Mesendoderm (in vitro differentiated cells): ENCODE measurements at regions not wholly inside any gene's neighbourhood (a gene's known extent, or its start where the extent isn't known, plus 50 kb on each side); places are given as distances from the start of the nearest gene placed in this dataset.

Experiments used
- DNase-seq: peaks from one replicate; pipeline ENCODE4 v3.0.0; 2013
- H2AK5ac ChIP-seq: 2 replicates; pipeline ENCODE4 v1.6.1; 2013; ENCODE audit warnings: low read length, inconsistent platforms
- H2BK120ac ChIP-seq: 2 replicates; pipeline ENCODE4 v1.6.1; 2013; ENCODE audit warnings: low read depth, mild to moderate bottlenecking, low read length, moderate library complexity, mixed read lengths
- H2BK15ac ChIP-seq: replicated peaks from 2 replicates; pipeline ENCODE4 v1.6.1; 2013; ENCODE audit warnings: low read depth, mild to moderate bottlenecking, moderate library complexity
- H2BK5ac ChIP-seq: 2 replicates; pipeline ENCODE4 v1.6.1; 2013; ENCODE audit warnings: low read length, inconsistent platforms
- H3K18ac ChIP-seq: 2 replicates; pipeline ENCODE4 v1.6.1; 2013; ENCODE audit warnings: mild to moderate bottlenecking, low read length, mixed read lengths
- H3K23ac ChIP-seq: one replicate; pipeline ENCODE4 v1.6.1; 2013; ENCODE audit warnings: low read length
- H3K27ac ChIP-seq: 2 replicates; pipeline ENCODE4 v1.5.1; 2013; ENCODE audit warnings: low read depth, mild to moderate bottlenecking, inconsistent platforms, low read length, moderate library complexity
- H3K27me3 ChIP-seq: 2 replicates; pipeline ENCODE4 v1.6.1; 2013; ENCODE audit warnings: low read length, control low read depth, mild to moderate bottlenecking, inconsistent platforms; ENCODE audit not compliant: insufficient read depth, poor library complexity
- H3K36me3 ChIP-seq: 2 replicates; pipeline ENCODE4 v1.6.1; 2013; ENCODE audit warnings: low read length, inconsistent platforms; ENCODE audit not compliant: control insufficient read depth, insufficient read depth
- H3K4ac ChIP-seq: one replicate; pipeline ENCODE4 v1.6.1; 2013; ENCODE audit warnings: low read depth, mild to moderate bottlenecking, low read length, moderate library complexity
- H3K4me1 ChIP-seq: 2 replicates; pipeline ENCODE4 v1.6.1; 2013; ENCODE audit warnings: low read depth, low read length, inconsistent platforms; ENCODE audit not compliant: control insufficient read depth
- H3K4me2 ChIP-seq: 2 replicates; pipeline ENCODE4 v1.6.1; 2013; ENCODE audit warnings: low read length
- H3K4me3 ChIP-seq: 2 replicates; pipeline ENCODE4 v1.5.1; 2013; ENCODE audit warnings: mild to moderate bottlenecking, low read length
- H3K56ac ChIP-seq: one replicate; pipeline ENCODE4 v1.6.1; 2013; ENCODE audit warnings: low read length
- H3K79me1 ChIP-seq: 2 replicates; pipeline ENCODE4 v1.6.1; 2013; ENCODE audit warnings: low read length, inconsistent platforms
- H3K79me2 ChIP-seq: 2 replicates; pipeline ENCODE4 v1.6.1; 2013; ENCODE audit warnings: mild to moderate bottlenecking, low read length; ENCODE audit not compliant: control insufficient read depth, insufficient read depth
- H3K9ac ChIP-seq: 2 replicates; pipeline ENCODE4 v1.6.1; 2013; ENCODE audit warnings: low read length, inconsistent platforms
- H4K5ac ChIP-seq: one replicate; pipeline ENCODE4 v1.6.1; 2013; ENCODE audit warnings: low read length
- H4K8ac ChIP-seq: one replicate; pipeline ENCODE4 v1.6.1; 2013; ENCODE audit warnings: low read depth, mild to moderate bottlenecking, control low read depth, low read length, moderate library complexity
- WGBS: extraction: QIAGEN DNeasy Blood & Tissue Kit; methylation state at CpG from one replicate; pipeline ENCODE4 v1.1.7; 2013; ENCODE audit warnings: low lambda C conversion rate, missing lambda C conversion rate; ENCODE audit not compliant: insufficient coverage; ENCODE audit errors: extremely low coverage; 5-methylcytosine and 5-hydroxymethylcytosine counted together

- H3K36me3 ChIP-seq, result no peaks in the 10 kb centered on the region
- no peak overlapping the region for H3K56ac ChIP-seq
- H3K18ac ChIP-seq, result no peak overlapping the region
- H3K4me2 ChIP-seq, result no peak overlapping the region
- no peak overlapping the region for H2BK15ac ChIP-seq
- no peaks in the 10 kb centered on the region for H3K79me2 ChIP-seq
- no peak overlapping the region for H2BK5ac ChIP-seq
- no peak overlapping the region for H4K8ac ChIP-seq
- no peak overlapping the region for H2AK5ac ChIP-seq
- DNase-seq, result no peak
- H3K9ac ChIP-seq, result no peak overlapping the region
- H3K23ac ChIP-seq, result no peak overlapping the region
- no peaks in the 10 kb centered on the region for H3K4me1 ChIP-seq
- H4K5ac ChIP-seq, result no peak overlapping the region
- H3K27ac ChIP-seq, result no peak overlapping the region
- no peaks in the 10 kb centered on the region for H3K79me1 ChIP-seq
- no peak overlapping the region for H3K4me3 ChIP-seq
- H3K27me3 ChIP-seq, result no peaks in the 10 kb centered on the region
- H2BK120ac ChIP-seq, result no peak overlapping the region
- H3K4ac ChIP-seq, result no peak overlapping the region
These were observed 1628.5 kb downstream of the HACE1 start for GRCh38 chr6:103231181-103231580.

- Histone ChIP-seq H2BK120ac (no peak overlapping the region), H3K4ac (no peak overlapping the region), H3K79me2 (no peaks in the 10 kb centered on the region), H3K27me3 (no peaks in the 10 kb centered on the region), H3K36me3 (no peaks in the 10 kb centered on the region), H3K4me2 (no peak overlapping the region), H2BK5ac (no peak overlapping the region), H3K27ac (no peak overlapping the region), H2AK5ac (no peak overlapping the region), H3K4me1 (no peaks in the 10 kb centered on the region), H4K8ac (no peak overlapping the region), H2BK15ac (no peak overlapping the region), H3K56ac (no peak overlapping the region), H3K23ac (no peak overlapping the region), H3K18ac (no peak overlapping the region), H3K9ac (no peak overlapping the region), H3K4me3 (no peak overlapping the region), H4K5ac (no peak overlapping the region), H3K79me1 (no peaks in the 10 kb centered on the region)
- no peak for DNase-seq
These were observed 1643.9 kb downstream of the HACE1 start for GRCh38 chr6:103215847-103216246.

GRCh38 chr6:103210686-103211085 is 1649.0 kb downstream of the HACE1 start:
- H2BK5ac ChIP-seq, result no peak overlapping the region
- H3K4me3 ChIP-seq, result no peak overlapping the region
- no CpG with 5 or more reads among the region's 2 CpGs for WGBS
- H3K27ac ChIP-seq, result no peak overlapping the region
- no peak for DNase-seq
- H3K18ac ChIP-seq, result no peak overlapping the region
- H2BK120ac ChIP-seq, result no peak overlapping the region
- H3K23ac ChIP-seq, result no peak overlapping the region
- H3K79me1 ChIP-seq, result no peaks in the 10 kb centered on the region
- no peak overlapping the region for H2BK15ac ChIP-seq
- no peak overlapping the region for H3K56ac ChIP-seq
- no peaks in the 10 kb centered on the region for H3K36me3 ChIP-seq
- no peaks in the 10 kb centered on the region for H3K4me1 ChIP-seq
- H4K8ac ChIP-seq, result no peak overlapping the region
- no peak overlapping the region for H3K4ac ChIP-seq
- no peak overlapping the region for H2AK5ac ChIP-seq
- H3K79me2 ChIP-seq, result no peaks in the 10 kb centered on the region
- H3K9ac ChIP-seq, result no peak overlapping the region
- no peak overlapping the region for H3K4me2 ChIP-seq
- H4K5ac ChIP-seq, result no peak overlapping the region
- no peaks in the 10 kb centered on the region for H3K27me3 ChIP-seq

- H3K23ac ChIP-seq, result no peak overlapping the region
- no peaks in the 10 kb centered on the region for H3K36me3 ChIP-seq
- no peak overlapping the region for H4K8ac ChIP-seq
- no peaks in the 10 kb centered on the region for H3K4me1 ChIP-seq
- H2AK5ac ChIP-seq, result no peak overlapping the region
- no peak overlapping the region for H3K9ac ChIP-seq
- no peak overlapping the region for H3K4me2 ChIP-seq
- no peak overlapping the region for H3K4me3 ChIP-seq
- no peak overlapping the region for H3K27ac ChIP-seq
- no peak for DNase-seq
- H3K4ac ChIP-seq, result no peak overlapping the region
- H3K79me1 ChIP-seq, result no peaks in the 10 kb centered on the region
- H4K5ac ChIP-seq, result no peak overlapping the region
- no peak overlapping the region for H2BK15ac ChIP-seq
- no peak overlapping the region for H2BK120ac ChIP-seq
- no peaks in the 10 kb centered on the region for H3K79me2 ChIP-seq
- no CpG with 5 or more reads among the region's 6 CpGs for WGBS
- no peaks in the 10 kb centered on the region for H3K27me3 ChIP-seq
- no peak overlapping the region for H3K56ac ChIP-seq
- H2BK5ac ChIP-seq, result no peak overlapping the region
- no peak overlapping the region for H3K18ac ChIP-seq
These were observed 1661.3 kb downstream of the HACE1 start for GRCh38 chr6:103198386-103198785.

- Histone ChIP-seq H2BK15ac (no peak overlapping the region), H3K9ac (no peak overlapping the region), H2AK5ac (no peak overlapping the region), H3K18ac (no peak overlapping the region), H3K4me2 (no peak overlapping the region), H3K36me3 (no peaks in the 10 kb centered on the region), H3K4me3 (no peak overlapping the region), H2BK120ac (no peak overlapping the region), H2BK5ac (no peak overlapping the region), H3K27ac (no peak overlapping the region), H3K4ac (no peak overlapping the region), H3K23ac (no peak overlapping the region), H3K79me1 (no peaks in the 10 kb centered on the region), H4K8ac (no peak overlapping the region), H3K4me1 (no peaks in the 10 kb centered on the region), H3K56ac (no peak overlapping the region), H3K27me3 (no peaks in the 10 kb centered on the region), H4K5ac (no peak overlapping the region), H3K79me2 (no peaks in the 10 kb centered on the region)
- WGBS, result no CpG with 5 or more reads among the region's 3 CpGs
- DNase-seq, result no peak
These were observed 1666.3 kb downstream of the HACE1 start for GRCh38 chr6:103193413-103193812.

- Histone ChIP-seq H3K79me2 (no peaks in the 10 kb centered on the region), H3K23ac (no peak overlapping the region), H3K4me1 (no peaks in the 10 kb centered on the region), H4K8ac (no peak overlapping the region), H3K27me3 (no peaks in the 10 kb centered on the region), H3K36me3 (no peaks in the 10 kb centered on the region), H3K56ac (no peak overlapping the region), H4K5ac (no peak overlapping the region), H3K18ac (no peak overlapping the region), H2BK15ac (no peak overlapping the region), H2BK120ac (no peak overlapping the region), H3K4me2 (no peak overlapping the region), H3K79me1 (no peaks in the 10 kb centered on the region), H3K4ac (no peak overlapping the region), H3K4me3 (no peak overlapping the region), H3K27ac (no peak overlapping the region), H2AK5ac (no peak overlapping the region), H3K9ac (no peak overlapping the region), H2BK5ac (no peak overlapping the region)
- no peak for DNase-seq
- WGBS, result no CpG with 5 or more reads among the region's 2 CpGs
These were observed 1668.2 kb downstream of the HACE1 start for GRCh38 chr6:103191391-103192093.
